Neural progenitor cell (in vitro differentiated cells): ENCODE measurements at regions not wholly inside any gene's neighbourhood (a gene's known extent, or its start where the extent isn't known, plus 50 kb on each side); places are given as distances from the start of the nearest gene placed in this dataset.

Experiments
- EZH2 ChIP-seq: fragments of 200-600 bp; sonication (generic); IDR thresholded peaks from 2 replicates; pipeline ENCODE4 v1.6.1; 2017; ENCODE audit warnings: antibody characterized with exemption, mild to moderate bottlenecking, moderate library complexity
- TF ChIP-seq, protein P1 (sequence below): fragments of 200-600 bp; sonication (generic); IDR thresholded peaks from 2 replicates; pipeline ENCODE4 v1.5.1; 2017; ENCODE audit warnings: antibody characterized with exemption, mild to moderate bottlenecking

GRCh38 chr4:83837614-83838308 lies 301.9 kb downstream of the GPAT3 start:
- TF ChIP-seq, protein P1, sequence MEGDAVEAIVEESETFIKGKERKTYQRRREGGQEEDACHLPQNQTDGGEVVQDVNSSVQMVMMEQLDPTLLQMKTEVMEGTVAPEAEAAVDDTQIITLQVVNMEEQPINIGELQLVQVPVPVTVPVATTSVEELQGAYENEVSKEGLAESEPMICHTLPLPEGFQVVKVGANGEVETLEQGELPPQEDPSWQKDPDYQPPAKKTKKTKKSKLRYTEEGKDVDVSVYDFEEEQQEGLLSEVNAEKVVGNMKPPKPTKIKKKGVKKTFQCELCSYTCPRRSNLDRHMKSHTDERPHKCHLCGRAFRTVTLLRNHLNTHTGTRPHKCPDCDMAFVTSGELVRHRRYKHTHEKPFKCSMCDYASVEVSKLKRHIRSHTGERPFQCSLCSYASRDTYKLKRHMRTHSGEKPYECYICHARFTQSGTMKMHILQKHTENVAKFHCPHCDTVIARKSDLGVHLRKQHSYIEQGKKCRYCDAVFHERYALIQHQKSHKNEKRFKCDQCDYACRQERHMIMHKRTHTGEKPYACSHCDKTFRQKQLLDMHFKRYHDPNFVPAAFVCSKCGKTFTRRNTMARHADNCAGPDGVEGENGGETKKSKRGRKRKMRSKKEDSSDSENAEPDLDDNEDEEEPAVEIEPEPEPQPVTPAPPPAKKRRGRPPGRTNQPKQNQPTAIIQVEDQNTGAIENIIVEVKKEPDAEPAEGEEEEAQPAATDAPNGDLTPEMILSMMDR, result no peak
- no peak for TF ChIP-seq EZH2
